ENCODE measurements at regions not wholly inside any gene's neighbourhood (a gene's known extent, or its start where the extent isn't known, plus 50 kb on each side); places are given as distances from the start of the nearest gene placed in this dataset.

DNA sequence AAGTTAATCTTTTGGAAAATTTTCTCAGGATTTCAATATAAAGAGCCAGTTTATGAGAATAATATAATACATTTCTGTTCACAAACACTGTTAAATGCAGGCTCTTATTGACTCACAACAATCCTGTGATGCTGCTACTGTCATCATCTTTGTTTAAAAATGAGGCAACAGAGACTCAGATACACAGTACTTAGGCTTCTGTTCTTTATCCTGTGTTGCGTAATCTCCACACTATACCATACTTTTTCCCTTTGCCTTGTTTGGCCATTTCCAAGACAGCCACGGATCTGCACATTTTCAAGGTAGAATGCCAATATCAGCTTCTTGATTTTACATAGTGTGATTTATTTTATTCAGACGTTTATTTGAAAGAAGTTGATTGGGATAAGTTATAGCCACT is 699.0 kb upstream of the CITED2 start:
- no peak for TF ChIP-seq CTCF (IDR thresholded peaks at IDR 0.05)
- no peak for TF ChIP-seq POLR2A (IDR thresholded peaks at IDR 0.05)
